GM23338 (cell line): ENCODE measurements at regions not wholly inside any gene's neighbourhood (a gene's known extent, or its start where the extent isn't known, plus 50 kb on each side); places are given as distances from the start of the nearest gene placed in this dataset.

Experiments used
- CREB1 ChIP-seq: fragments of 250-450 bp; sonication (Bioruptor Pico); IDR thresholded peaks from 2 replicates; pipeline ENCODE4 v1.5.0; 2020; ENCODE audit warnings: low read depth, mild to moderate bottlenecking, moderate library complexity
- CTCF ChIP-seq, 2 experiments: fragments of 200-600 bp in 1 of 2; sonication (generic) in 1 of 2; conservative IDR thresholded peaks; 2 replicates each; pipeline versions ENCODE4 v1.5.1 to v1.6.1; 2016 to 2017; ENCODE audit warnings: antibody characterized with exemption in 2 of 2, low read depth in 2 of 2, mild to moderate bottlenecking in 2 of 2, moderate library complexity in 1 of 2
- ETS1 ChIP-seq: IDR thresholded peaks from 2 replicates; pipeline ENCODE4 v1.6.1; 2016; ENCODE audit warnings: antibody characterized with exemption
- EZH2 ChIP-seq: fragments of 200-600 bp; sonication (generic); IDR thresholded peaks from one replicate; pipeline ENCODE4 v1.8.0; 2017; ENCODE audit warnings: antibody characterized with exemption, mild to moderate bottlenecking, low read depth; ENCODE audit not compliant: unreplicated experiment
- EZH2phosphoT487 ChIP-seq: fragments of 200-600 bp; sonication (generic); IDR thresholded peaks from one replicate; pipeline ENCODE4 v1.8.1; 2018; ENCODE audit warnings: antibody characterized with exemption; ENCODE audit not compliant: unreplicated experiment
- JUNB ChIP-seq: IDR thresholded peaks from one replicate; pipeline ENCODE4 v1.6.1; 2016; ENCODE audit warnings: antibody characterized with exemption; ENCODE audit not compliant: unreplicated experiment
- POLR2AphosphoS5 ChIP-seq: IDR thresholded peaks from 2 replicates; pipeline ENCODE4 v1.6.1; 2016; ENCODE audit warnings: antibody characterized with exemption, low read depth
- REST ChIP-seq: IDR thresholded peaks from one replicate; pipeline ENCODE4 v1.6.1; 2018; ENCODE audit warnings: antibody characterized with exemption; ENCODE audit not compliant: unreplicated experiment
- STAT1 ChIP-seq: IDR thresholded peaks from one replicate; pipeline ENCODE4 v1.6.1; 2016; ENCODE audit warnings: antibody characterized with exemption; ENCODE audit not compliant: unreplicated experiment
- ZNF114 ChIP-seq: fragments of 250-450 bp; sonication (Bioruptor Pico); IDR thresholded peaks from 2 replicates; pipeline ENCODE4 v1.5.0; 2020; ENCODE audit warnings: mild to moderate bottlenecking, moderate library complexity
- ZNF462 ChIP-seq: fragments of 250-450 bp; sonication (Bioruptor Pico); IDR thresholded peaks from 2 replicates; pipeline ENCODE4 v1.5.0; 2020; ENCODE audit warnings: mild to moderate bottlenecking, moderate library complexity

- TF ChIP-seq CTCF (conservative IDR thresholded peaks at IDR 0.05; ENCODE audit: low read depth in 2 of 2) = no peak
- TF ChIP-seq CREB1 (CRISPR knock-in tag) = no peak
- TF ChIP-seq POLR2AphosphoS5 = no peak
- TF ChIP-seq EZH2 = no peak
- no peak for TF ChIP-seq ETS1
- TF ChIP-seq JUNB = no peak
- TF ChIP-seq REST = no peak
- TF ChIP-seq EZH2phosphoT487 = no peak
- TF ChIP-seq STAT1 = no peak
- TF ChIP-seq ZNF462 = no peak
- no peak for TF ChIP-seq ZNF114
These were observed 52.2 kb upstream of the SRP54 start for GRCh38 chr14:34930591-34931091.
